ENCODE measurements at regions not wholly inside any gene's neighbourhood (a gene's known extent, or its start where the extent isn't known, plus 50 kb on each side); places are given as distances from the start of the nearest gene placed in this dataset.

DNA sequence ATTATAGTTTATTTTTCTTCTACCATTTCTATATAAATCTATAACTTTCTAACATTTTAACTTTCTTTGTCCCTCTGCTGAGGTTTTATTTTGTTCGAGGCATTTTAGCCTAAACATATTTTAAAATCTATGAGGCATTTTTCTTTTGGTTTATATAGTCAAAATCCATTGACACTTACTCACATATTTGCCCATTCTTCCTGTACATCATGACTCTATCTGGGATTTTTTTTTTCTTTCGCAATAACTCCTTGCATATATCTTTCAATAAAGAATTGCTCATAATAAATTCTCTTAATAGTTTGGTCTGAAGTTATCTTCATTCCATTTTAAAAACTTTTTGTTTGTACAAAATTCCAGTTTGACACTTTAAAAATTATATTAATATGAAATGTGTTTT lies 632.3 kb downstream of the TLE4 start (continued):
- TF ChIP-seq CTBP2 (IDR thresholded peaks at IDR 0.05; ENCODE audit: borderline replicate concordance, insufficient read depth, insufficient read length, low read length) = no peak
- TF ChIP-seq SIN3A (conservative IDR thresholded peaks at IDR 0.05 in 1 of 2, IDR thresholded peaks at IDR 0.05 in 1 of 2; ENCODE audit: low read depth in 1 of 2, low read length in 2 of 2) = no peak
